Stomach smooth muscle (tissue), 2 donors: ENCODE measurements at regions not wholly inside any gene's neighbourhood (a gene's known extent, or its start where the extent isn't known, plus 50 kb on each side); places are given as distances from the start of the nearest gene placed in this dataset.
"Not testable (repeated sequence)": the region's sequence is repeated elsewhere in the genome, so short reads cannot be mapped to it uniquely, and the experiment has no call there.

Experiments
- H3K27ac ChIP-seq: one replicate; pipeline ENCODE4 v1.7.0; 2013; ENCODE audit warnings: mild to moderate bottlenecking, low read length, inconsistent platforms
- H3K27me3 ChIP-seq, 2 donors: one replicate each; pipeline ENCODE4 v1.7.0; 2013; ENCODE audit warnings: low read length in 2 of 2; ENCODE audit not compliant: insufficient read depth in 2 of 2, control insufficient read depth in 1 of 2
- H3K36me3 ChIP-seq, 2 donors: one replicate each; pipeline ENCODE4 v1.7.0; 2013; ENCODE audit warnings: low read length in 2 of 2; ENCODE audit not compliant: control insufficient read depth in 2 of 2, insufficient read depth in 2 of 2
- H3K4me1 ChIP-seq: one replicate; pipeline ENCODE4 v1.7.0; 2013; ENCODE audit warnings: low read length; ENCODE audit not compliant: control insufficient read depth, insufficient read depth
- H3K4me3 ChIP-seq, 2 donors: one replicate each; pipeline ENCODE4 v1.7.0; 2013; ENCODE audit warnings: low read length in 2 of 2
- H3K9ac ChIP-seq, 2 donors: one replicate each; pipeline ENCODE4 v1.7.0; 2013; ENCODE audit warnings: low read length in 2 of 2, mild to moderate bottlenecking in 1 of 2
- H3K9me3 ChIP-seq, 2 donors: one replicate each; pipeline ENCODE4 v1.7.0; 2013; ENCODE audit warnings: low read length in 2 of 2; ENCODE audit not compliant: control insufficient read depth in 2 of 2
- donor health status: healthy.
- donor health status: Pancreatic carcinoma.

- not testable (repeated sequence) for H3K4me3 ChIP-seq, H3K9me3 ChIP-seq
Measured at GRCh38 chr2:76697439-76697838, 824.7 kb downstream of the LRRTM4 start.

GRCh38 chr2:76692908-76693307 is 829.3 kb downstream of the LRRTM4 start:
- Histone ChIP-seq H3K4me1 (no peaks in the 10 kb centered on the region), H3K9ac (no peak overlapping the region), H3K27ac (no peak overlapping the region), H3K27me3 (no peaks in the 10 kb centered on the region), H3K4me3 (no peak overlapping the region), H3K36me3 (no peaks in the 10 kb centered on the region), H3K9me3 (no peaks in the 10 kb centered on the region)

More at GRCh38 chr2:76697439-76697838, 824.7 kb downstream of the LRRTM4 start:
- not testable (repeated sequence) for H3K27ac ChIP-seq, H3K4me1 ChIP-seq, H3K27me3 ChIP-seq, H3K9ac ChIP-seq, H3K36me3 ChIP-seq

- Histone ChIP-seq H3K27ac (no peak overlapping the region), H3K4me3 (no peak overlapping the region), H3K27me3 (no peaks in the 10 kb centered on the region), H3K36me3 (no peaks in the 10 kb centered on the region), H3K4me1 (no peaks in the 10 kb centered on the region), H3K9ac (no peak overlapping the region), H3K9me3 (no peaks in the 10 kb centered on the region)
Measured at GRCh38 chr2:76688732-76689131, 833.4 kb downstream of the LRRTM4 start.

- no peaks in the 10 kb centered on the region for H3K9me3 ChIP-seq
- H3K4me1 ChIP-seq = no peaks in the 10 kb centered on the region
- no peak overlapping the region for H3K4me3 ChIP-seq
- no peak overlapping the region for H3K9ac ChIP-seq
- no peaks in the 10 kb centered on the region for H3K27me3 ChIP-seq
- H3K27ac ChIP-seq = no peak overlapping the region
- H3K36me3 ChIP-seq = no peaks in the 10 kb centered on the region
Measured at GRCh38 chr2:76687923-76688322, 834.3 kb downstream of the LRRTM4 start.

- Histone ChIP-seq H3K36me3 (no peaks in the 10 kb centered on the region), H3K4me3 (no peak overlapping the region), H3K9me3 (no peaks in the 10 kb centered on the region), H3K4me1 (no peaks in the 10 kb centered on the region), H3K27ac (no peak overlapping the region), H3K9ac (no peak overlapping the region), H3K27me3 (no peaks in the 10 kb centered on the region)
Measured at GRCh38 chr2:76684756-76685155, 837.4 kb downstream of the LRRTM4 start.

- no peaks in the 10 kb centered on the region for H3K9me3 ChIP-seq
- H3K9ac ChIP-seq = no peak overlapping the region
- no peak overlapping the region for H3K4me3 ChIP-seq
- no peaks in the 10 kb centered on the region for H3K4me1 ChIP-seq
- H3K27me3 ChIP-seq = no peaks in the 10 kb centered on the region
- H3K27ac ChIP-seq = no peak overlapping the region
- no peaks in the 10 kb centered on the region for H3K36me3 ChIP-seq
Measured at GRCh38 chr2:76679025-76679396, 843.2 kb downstream of the LRRTM4 start.

- H3K27me3 ChIP-seq = no peaks in the 10 kb centered on the region
- H3K27ac ChIP-seq = no peak overlapping the region
- no peaks in the 10 kb centered on the region for H3K9me3 ChIP-seq
- no peak overlapping the region for H3K9ac ChIP-seq
- H3K4me1 ChIP-seq = no peaks in the 10 kb centered on the region
- H3K4me3 ChIP-seq = no peak overlapping the region
- H3K36me3 ChIP-seq = no peaks in the 10 kb centered on the region
Measured at GRCh38 chr2:76678383-76679024, 843.7 kb downstream of the LRRTM4 start.

- Histone ChIP-seq H3K9ac (no peak overlapping the region), H3K27me3 (no peaks in the 10 kb centered on the region), H3K9me3 (no peaks in the 10 kb centered on the region), H3K4me3 (no peak overlapping the region), H3K27ac (no peak overlapping the region), H3K36me3 (no peaks in the 10 kb centered on the region), H3K4me1 (no peaks in the 10 kb centered on the region)
Measured at GRCh38 chr2:76675212-76675611, 847.0 kb downstream of the LRRTM4 start.

GRCh38 chr2:76672798-76673197 is 849.4 kb downstream of the LRRTM4 start:
- Histone ChIP-seq H3K27me3 (no peaks in the 10 kb centered on the region), H3K27ac (no peak overlapping the region), H3K9me3 (no peaks in the 10 kb centered on the region), H3K4me1 (peaks cover 1% of the 10 kb centered on the region), H3K4me3 (no peak overlapping the region), H3K36me3 (no peaks in the 10 kb centered on the region), H3K9ac (no peak overlapping the region)

- H3K36me3 ChIP-seq = no peaks in the 10 kb centered on the region
- H3K4me3 ChIP-seq = no peak overlapping the region
- no peaks in the 10 kb centered on the region for H3K9me3 ChIP-seq
- peaks cover 4% of the 10 kb centered on the region for H3K4me1 ChIP-seq
- H3K27me3 ChIP-seq = no peaks in the 10 kb centered on the region
- no peak overlapping the region for H3K27ac ChIP-seq
- no peak overlapping the region for H3K9ac ChIP-seq
Measured at GRCh38 chr2:76669966-76670465, 852.2 kb downstream of the LRRTM4 start.

- peaks cover 4% of the 10 kb centered on the region for H3K4me1 ChIP-seq
- H3K9me3 ChIP-seq = no peaks in the 10 kb centered on the region
- no peak overlapping the region for H3K27ac ChIP-seq
- no peaks in the 10 kb centered on the region for H3K27me3 ChIP-seq
- no peaks in the 10 kb centered on the region for H3K36me3 ChIP-seq
- no peak overlapping the region for H3K9ac ChIP-seq
- no peak overlapping the region for H3K4me3 ChIP-seq
Measured at GRCh38 chr2:76668279-76668678, 853.9 kb downstream of the LRRTM4 start.
